Breast epithelium (tissue), 3 donors: ENCODE measurements at regions not wholly inside any gene's neighbourhood (a gene's known extent, or its start where the extent isn't known, plus 50 kb on each side); places are given as distances from the start of the nearest gene placed in this dataset.
"Not testable (repeated sequence)": the region's sequence is repeated elsewhere in the genome, so short reads cannot be mapped to it uniquely, and the experiment has no call there.

ENCODE experiments used
- CTCF ChIP-seq, 3 donors: fragments of 450-650 bp; IDR thresholded peaks; one replicate each; pipeline ENCODE4 v1.5.1; 2016 to 2017; ENCODE audit warnings: antibody characterized with exemption in 3 of 3, mild to moderate bottlenecking in 3 of 3, moderate library complexity in 3 of 3
- POLR2A ChIP-seq: fragments of 450-650 bp; IDR thresholded peaks from one replicate; pipeline ENCODE4 v1.6.1; 2016; ENCODE audit warnings: antibody characterized with exemption, mild to moderate bottlenecking, moderate library complexity
- POLR2AphosphoS5 ChIP-seq, 3 donors: sonication (generic); formaldehyde crosslinking; IDR thresholded peaks; one replicate each; pipeline ENCODE4 v1.6.1; 2017; ENCODE audit warnings: antibody characterized with exemption in 3 of 3

- not testable (repeated sequence) for TF ChIP-seq CTCF (IDR thresholded peaks at IDR 0.05); POLR2A; POLR2AphosphoS5 (IDR thresholded peaks at IDR 0.05)
Measured at GRCh38 chr21:20927555-20927954, 70.7 kb upstream of the NCAM2 start.
